HG03025 (cell line): ENCODE measurements at regions not wholly inside any gene's neighbourhood (a gene's known extent, or its start where the extent isn't known, plus 50 kb on each side); places are given as distances from the start of the nearest gene placed in this dataset.
"Not testable (repeated sequence)": the region's sequence is repeated elsewhere in the genome, so short reads cannot be mapped to it uniquely, and the experiment has no call there.

ENCODE experiments used
- ATAC-seq: cut with Tn5 transposase; IDR thresholded peaks from one replicate; pipeline ENCODE4 v1.9.1; 2021; ENCODE audit warnings: mild to moderate bottlenecking, moderate library complexity; ENCODE audit not compliant: unreplicated experiment, low FRiP score

DNA sequence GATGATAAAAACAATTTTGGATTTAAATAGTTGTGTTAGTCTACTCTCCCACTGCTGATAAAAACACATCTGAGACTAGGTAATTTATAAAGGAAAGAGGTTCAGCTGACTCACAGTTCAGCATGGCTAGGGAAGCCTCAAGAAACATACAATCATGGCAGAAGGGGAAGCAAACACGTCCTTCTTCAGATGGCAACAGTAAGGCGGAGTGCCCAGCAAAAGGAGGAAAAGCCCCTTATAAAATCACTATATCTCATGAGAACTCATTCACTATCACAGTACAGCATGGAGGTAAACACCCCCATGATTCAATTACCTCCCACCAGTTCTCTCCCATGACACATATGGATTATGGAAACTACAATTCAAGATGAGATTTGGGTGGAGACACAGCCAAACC lies 632.1 kb downstream of the SLC16A7 start:
- ATAC-seq, result no peak

DNA sequence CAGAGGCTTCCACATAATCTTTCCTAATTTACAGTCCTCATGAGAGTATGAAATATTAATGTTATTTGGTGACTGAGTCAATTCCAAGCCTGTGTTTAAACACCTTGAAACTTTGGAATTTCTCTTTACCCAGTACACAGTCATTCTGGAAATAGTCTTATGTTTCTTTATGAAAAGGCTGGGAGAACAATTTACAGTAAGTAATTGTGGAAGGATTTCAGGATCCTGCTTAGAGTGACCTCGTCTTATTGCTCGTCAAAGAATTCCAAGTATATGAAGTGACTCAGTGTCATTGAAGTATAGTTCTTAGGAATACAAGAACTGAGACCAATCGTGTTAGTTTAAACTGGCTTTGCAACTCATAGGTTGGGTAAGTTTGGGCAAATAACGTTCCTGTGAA lies 634.2 kb downstream of the SLC16A7 start:
- ATAC-seq, result no peak

DNA sequence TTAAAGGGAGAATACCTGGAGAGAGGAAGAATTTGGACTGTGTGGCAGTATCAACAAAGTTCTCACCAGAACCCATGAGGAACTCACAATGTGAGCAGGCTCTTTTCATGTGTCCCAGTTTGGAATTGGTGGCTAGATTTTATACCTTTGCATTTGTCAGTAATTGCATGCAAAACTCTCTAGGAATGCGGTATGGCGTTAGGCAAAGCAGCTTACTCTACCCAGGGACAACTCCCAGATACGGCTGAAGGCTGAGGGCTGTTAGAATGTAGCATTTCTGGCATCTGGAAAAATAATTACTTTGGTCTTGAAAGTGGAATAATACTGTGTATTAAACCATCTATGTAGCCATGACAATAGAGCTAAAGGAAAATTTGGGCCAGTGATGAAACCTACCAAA lies 635.5 kb downstream of the SLC16A7 start:
- no peak for ATAC-seq

DNA sequence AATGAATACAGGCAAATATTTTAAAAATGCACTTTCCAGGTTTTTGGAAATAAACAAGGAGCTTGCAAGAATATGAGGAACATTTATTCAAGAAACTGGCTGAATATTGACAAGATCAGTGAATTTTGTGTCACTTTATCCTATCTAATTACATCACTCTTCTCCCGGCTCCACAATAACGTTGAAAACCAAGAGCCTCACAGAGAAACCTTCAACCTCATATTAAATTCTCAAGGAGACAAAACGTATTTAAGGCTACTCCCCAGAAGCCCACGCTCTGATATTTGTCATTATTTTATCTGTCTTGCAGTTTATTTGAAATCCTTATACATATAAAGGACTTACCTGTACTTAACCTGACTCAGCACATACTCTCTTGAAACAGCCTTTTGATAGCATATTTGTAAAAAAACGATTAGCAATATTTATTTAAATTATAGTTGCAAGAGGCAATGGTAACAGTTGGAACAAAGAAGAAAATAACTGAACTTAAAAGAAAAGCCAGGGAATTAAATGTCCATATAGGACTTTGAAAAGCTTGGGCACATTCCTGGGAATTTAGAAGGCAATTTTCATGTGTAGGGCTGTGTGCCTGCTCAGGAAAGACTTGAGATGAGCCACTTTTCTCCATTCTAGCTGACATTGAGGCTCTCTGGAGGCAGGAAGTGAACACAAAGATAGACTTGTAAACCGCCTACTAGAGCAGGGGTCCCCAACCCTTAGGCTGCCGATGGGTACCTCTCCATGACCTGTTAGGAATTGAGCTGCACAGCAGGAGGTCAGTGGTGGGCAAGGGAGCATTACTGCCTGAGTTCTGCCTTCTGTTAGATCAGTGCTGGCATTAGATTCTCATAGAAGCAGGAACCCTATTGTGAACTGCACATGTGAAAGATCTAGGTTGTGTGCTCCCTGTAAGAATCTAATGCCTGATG lies 636.4 kb downstream of the SLC16A7 start:
- ATAC-seq, result no peak

DNA sequence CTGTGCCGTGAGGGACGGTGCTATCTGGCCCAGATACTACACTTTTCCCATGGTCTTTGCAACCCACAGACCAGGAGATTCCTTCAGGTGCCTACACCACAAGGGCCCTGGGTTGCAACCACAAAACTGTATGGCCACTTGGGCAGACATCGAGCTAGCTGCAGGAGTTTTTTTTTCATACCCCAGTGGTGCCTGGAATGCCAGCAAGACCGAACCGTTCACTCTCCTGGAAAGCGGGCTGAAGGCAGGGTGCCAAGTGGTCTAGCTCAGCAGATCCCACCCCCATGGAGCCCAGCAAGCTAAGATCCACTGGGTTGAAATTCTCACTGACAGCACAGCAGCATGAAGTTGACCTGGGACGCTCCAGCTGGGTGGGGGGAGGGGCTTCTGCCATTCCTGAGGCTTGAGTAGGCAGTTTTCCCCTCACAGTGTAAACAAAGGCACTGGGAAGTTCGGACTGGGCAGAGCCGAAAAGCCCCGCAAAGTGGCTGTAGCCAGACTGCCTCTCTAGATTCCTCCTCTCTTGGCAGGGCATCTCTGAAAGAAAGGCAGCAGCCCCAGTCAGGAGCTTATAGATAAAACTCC lies 638.9 kb downstream of the SLC16A7 start:
- not testable (repeated sequence) for ATAC-seq

DNA sequence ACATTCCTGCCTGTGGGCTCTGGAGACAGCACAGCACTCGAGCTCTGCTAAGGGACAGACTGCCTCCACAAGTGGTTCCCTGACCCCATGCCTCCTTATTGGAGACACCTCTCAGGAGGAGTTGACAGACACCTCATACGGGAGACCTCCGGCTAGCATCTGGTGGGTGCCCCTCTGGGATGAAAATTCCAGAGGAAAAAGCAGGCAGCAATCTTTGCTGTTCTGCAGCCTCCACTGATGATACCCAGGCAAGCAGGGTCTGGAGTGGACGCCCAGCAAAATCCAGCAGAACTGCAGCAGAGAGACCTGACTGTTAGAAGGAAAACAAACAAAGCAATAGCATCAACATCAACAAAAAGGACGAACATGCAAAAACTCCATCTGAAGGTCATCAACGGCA lies 639.4 kb downstream of the SLC16A7 start:
- ATAC-seq, result no peak

DNA sequence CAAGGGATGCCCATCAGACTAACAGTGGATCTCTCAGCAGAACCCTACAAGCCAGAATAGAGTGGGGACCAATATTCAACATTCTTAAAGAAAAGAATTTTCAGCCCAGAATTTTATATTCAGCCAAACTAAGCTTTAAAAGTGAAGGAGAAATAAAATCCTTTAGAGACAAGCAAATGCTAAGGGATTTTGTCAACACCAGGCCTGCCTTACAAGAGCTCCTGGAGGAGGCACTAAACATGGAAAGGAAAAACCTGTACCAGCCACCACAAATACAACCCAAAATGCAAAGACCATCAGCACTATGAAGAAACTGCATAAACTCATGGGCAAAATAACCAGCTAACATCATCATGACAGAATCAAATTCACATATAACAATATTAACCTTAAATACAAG lies 640.6 kb downstream of the SLC16A7 start:
- not testable (repeated sequence) for ATAC-seq

DNA sequence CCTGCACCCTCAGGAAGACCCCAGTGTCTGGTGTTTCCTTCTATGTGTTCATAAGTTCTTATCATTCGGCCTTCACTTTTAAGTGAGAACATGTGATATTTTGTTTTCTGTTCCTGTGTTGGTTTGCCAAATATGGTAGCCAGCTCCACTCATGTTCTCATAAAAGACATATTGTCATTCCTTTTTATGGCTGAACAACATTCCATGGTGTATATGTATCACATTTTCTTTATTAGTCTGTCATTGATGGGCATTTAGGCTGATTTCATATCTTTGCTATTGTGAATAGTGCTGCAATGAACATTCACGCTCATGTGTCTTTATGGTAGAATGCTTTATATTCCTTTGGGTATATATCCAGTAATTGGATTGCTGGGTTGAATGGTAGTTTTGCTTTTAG lies 645.1 kb downstream of the SLC16A7 start:
- ATAC-seq, result no peak

DNA sequence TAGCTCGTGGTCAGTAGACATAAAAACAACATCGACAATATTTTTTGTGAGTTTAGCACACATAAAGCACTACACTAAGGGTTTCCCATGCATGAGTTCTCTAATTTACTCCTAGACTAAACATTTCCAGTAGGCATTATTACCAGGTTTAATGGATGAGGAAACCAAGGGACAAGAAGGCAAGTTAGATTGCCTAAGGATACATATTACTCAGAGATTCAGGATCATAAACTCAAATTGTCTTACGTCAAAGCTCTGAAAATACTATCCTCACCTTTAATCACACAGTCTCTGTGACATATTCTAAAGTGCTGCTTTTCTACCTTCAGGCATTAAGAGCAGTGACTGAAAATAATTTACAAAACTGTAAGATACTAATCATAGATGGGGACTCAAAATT lies 655.3 kb downstream of the SLC16A7 start:
- no peak for ATAC-seq

DNA sequence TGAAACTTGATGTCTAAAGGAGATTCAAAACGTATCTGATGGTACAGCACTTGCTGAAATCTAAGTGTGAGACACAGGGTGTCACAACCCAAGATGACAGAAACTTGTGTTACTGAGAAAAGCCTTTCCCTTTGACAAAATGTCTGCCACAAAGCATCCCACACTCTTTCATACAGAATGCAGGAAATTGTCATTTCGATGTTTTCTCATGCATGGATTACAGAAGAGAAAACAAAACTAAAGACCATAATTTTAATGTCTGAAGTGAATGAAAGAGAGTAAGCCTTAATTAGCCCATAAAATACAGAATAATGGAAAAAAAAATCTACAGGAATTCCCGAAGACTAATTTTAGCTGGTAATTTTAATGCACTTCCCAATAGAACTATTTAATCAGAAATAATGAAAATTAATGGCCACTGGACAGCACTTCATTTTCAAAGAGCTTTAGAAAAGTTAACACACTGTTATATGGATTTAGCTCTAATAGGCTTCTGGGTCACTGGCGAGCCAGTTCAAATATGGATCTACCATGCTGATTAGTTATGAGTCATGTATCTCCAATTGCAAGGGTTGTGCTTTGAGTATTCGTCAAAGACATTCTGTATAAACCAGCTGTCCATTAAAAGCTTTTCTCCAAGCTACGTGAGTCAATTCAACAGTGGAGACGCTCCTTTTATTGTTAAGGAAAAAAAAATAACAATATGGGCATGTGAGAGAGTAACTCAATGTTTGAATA lies 656.7 kb downstream of the SLC16A7 start:
- ATAC-seq, result no peak

DNA sequence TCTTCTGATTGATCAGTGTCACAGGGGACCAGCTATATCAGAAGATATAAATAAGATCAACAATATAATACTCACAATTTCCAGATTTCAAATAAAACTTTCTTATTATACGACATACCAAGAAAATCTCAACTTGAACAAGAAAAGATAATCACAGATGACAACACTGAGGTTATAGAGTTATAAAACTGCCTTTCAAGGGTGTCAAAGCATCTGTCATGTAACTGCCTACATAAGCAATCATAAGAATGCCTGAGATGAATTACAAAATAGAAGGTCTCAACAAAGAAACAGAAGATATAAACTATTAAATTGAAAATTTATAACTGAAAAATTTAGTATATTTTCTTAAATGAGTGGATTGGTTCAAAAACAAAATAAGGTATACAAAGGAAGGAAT lies 659.2 kb downstream of the SLC16A7 start:
- ATAC-seq, result no peak

DNA sequence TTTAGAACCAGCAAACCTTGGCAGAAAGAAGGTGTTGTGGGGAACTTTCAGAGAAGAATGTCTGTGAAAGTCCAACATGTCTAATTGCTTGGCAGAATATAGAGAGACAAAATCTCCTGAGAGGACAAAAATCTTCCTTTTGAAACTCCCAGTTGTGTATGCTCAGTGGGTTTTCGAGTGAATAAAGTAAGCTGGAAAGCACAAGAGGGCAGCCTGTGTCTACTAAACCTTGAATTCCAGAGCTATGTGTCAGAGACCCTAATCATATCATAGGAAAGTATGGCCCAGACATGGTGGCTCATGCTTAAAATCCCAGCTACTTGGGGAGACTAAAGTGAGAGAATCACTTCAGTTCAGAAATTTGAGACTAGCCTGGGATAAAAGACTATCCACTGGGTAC lies 661.2 kb downstream of the SLC16A7 start:
- ATAC-seq, result no peak

DNA sequence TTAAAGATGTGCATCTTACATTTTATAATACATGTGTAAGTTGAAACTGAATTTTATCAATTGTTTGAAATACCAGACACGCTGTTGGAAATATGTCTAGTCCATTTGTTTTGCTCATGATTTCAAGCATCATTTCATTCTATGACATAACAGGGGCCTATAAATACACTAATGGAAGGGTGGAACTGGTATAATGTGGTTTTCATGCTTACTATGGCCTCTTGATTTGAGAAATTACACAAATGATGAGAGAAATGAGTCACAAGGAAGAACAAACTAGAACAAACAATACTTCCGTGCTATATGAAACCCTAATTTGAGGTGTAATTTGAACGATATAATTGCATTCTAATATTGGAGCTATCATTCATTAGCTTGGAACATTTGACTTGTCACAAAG lies 663.4 kb downstream of the SLC16A7 start:
- ATAC-seq, result no peak

DNA sequence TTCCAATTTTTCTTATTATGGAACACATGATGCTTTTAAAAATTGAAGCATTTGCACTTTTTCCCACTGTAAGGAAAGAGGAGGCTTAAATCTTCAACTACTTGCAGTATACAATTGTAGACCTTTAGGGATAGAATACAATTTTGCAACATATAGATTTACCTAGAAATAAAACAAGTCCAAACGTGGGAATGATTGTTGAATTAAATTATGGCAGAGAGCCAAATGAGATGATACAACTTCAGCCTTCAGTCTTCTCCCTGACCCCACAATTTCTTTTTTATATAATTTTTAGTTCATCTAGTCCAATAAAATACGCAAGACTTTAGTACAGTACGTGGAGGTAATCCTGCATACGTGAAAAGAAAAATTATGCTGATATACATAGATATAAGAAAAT lies 666.5 kb downstream of the SLC16A7 start:
- no peak for ATAC-seq

DNA sequence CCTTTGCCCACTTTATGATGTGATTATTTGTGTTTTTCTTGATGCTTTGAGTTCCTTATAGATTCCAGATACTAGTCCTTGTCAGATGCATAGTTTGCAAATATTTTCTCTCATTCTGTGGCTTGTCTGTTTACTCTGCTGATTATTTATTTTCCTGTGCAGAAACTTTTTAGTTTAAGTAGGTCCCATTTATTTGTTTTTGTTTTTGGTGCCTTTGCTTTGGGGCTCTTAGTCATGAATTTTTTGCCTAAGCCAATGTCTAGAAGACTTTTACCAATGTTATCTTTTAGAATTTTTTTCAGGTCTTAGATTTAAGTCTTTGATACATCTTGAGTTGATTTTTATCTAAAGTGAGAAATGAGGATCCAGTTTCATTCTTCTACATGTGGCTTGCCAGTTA lies 667.3 kb downstream of the SLC16A7 start:
- no peak for ATAC-seq

DNA sequence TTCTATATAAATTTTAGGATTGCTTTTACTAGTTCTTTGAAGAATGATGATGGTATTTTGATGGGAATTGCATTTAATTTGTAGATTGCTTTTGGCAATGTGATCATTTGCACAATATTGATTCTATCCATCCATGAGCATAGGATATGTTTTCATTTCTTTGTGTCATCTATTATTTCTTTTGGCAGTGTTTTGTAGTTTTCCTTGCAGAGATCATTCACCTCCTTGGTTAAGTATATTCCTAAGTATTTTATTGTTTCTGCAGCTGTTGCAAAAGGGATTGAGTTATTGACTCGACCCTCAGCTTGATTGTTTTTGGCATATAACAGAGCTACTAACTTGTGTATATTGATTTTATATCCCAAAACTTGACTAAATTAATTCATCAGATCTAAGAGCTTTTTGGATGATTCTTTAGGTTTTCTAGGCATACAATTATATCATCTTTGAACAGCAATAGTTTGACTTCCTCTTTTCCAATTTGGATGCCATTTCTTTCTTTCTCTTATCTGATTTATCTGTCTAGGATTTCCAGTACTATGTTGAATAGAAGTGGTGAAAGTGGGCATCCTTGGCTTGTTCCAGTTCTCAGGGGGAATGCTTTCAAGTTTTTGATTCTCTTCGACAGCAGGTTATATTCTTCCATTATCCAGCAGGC lies 668.1 kb downstream of the SLC16A7 start:
- no peak for ATAC-seq

DNA sequence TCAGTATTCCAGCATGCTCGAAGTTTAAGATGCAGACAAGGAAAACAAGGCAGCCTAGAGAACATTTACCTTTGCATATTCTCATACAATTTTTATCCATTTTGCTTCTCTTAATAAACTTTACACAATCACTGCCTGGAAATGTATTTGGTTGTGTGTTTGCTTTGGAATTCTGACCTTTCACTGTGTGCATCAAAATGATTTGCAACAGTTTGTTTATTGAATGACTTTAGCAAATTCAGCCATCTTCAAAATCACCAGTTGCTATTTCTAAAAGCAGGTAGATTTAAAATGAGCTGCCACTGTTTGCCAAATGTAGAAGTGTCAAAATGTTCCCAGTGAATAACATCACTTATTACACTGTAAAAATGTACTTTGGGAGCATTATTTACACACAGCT lies 669.9 kb downstream of the SLC16A7 start:
- ATAC-seq, result no peak

DNA sequence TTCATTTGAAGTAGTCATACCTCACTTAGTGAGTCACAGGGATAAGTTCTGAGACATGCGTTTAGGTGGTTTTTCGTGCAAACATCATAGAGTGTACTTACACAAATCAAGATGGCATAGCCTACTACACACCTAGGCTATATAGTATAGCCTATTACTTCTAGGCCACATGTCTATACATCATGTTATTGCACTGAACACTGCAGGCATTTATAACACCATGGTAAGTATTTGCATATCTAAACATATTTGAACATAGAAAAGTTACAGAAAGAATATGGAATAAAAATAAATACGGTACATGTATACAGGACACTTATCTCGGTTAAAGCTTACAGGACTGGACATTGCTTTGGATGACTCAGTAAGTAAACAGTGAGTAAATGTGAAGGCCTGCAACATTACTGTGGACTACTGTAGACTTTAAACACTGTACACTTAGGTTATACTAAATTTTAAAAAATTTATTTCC lies 670.6 kb downstream of the SLC16A7 start:
- ATAC-seq, result no peak

DNA sequence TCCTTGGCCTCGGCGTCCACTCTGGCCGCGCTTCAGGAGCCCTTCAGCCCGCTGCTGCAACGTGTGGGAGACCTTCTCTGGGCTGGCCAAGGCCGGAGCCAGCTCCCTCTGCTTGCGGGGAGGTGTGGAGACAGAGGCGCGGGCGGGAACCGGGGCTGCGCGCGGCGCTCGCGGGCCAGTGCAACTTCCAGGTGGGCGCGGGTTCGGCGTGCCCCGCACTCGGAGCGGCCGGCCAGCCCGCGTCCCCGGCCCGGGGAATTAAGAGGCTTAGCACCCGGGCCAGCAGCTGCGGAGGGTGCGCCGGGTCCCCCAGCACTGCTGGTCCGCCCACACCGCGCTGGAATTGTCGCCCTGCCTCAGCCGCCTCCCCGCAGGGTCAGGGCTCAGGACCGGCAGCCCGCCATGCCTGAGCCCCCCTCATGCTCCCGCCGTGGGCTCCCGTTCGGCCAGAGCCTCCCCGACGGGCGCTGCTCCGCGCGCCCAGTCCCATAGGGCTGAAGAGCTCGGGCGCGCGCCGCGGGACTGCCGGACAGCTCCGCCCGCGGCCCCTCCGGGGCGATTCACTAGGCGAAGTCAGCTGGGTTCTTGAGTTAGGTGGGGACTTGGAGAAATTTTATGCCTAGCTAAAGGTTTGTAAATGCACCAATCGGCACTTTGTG lies 673.9 kb downstream of the SLC16A7 start:
- no peak for ATAC-seq

DNA sequence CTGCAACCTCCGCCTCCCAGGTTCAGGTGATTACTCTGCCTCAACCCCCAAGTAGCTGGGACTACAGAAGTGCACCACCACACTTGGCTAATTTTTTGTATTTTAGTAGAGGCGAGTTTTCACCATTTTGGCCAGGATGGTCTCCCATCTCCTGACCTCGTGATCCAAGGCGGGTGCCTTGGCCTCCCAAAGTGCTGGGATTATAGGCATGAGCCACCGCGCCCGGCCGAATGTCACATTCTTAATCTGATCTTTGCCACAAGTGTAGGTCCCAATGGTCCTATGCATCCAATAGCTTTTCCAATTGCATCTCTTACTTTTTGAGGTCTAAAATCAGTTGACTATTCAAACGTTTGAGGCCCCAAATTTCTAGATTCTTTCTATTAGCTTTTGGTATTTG lies 676.0 kb downstream of the SLC16A7 start:
- no peak for ATAC-seq
